GM23338 (cell line): ENCODE measurements at regions not wholly inside any gene's neighbourhood (a gene's known extent, or its start where the extent isn't known, plus 50 kb on each side); places are given as distances from the start of the nearest gene placed in this dataset.
A peak's percentile ranks its signal among the peaks of the same experiment; 100 is the strongest.

ENCODE experiments used
- ATAC-seq: fragments of 200-7000 bp; cut with Tn5 transposase; 3 replicates; pipeline ENCODE4 v1.9.1; 2020
- DNase-seq: peaks from one replicate; pipeline ENCODE4 v3.0.0-alpha.2; 2015; ENCODE audit warnings: low spot score
- H2AFZ ChIP-seq: fragments of 200-600 bp; sonication (generic); 2 replicates; pipeline ENCODE4 v1.8.0; 2016; ENCODE audit warnings: antibody characterized with exemption, mild to moderate bottlenecking, moderate library complexity
- H3F3A ChIP-seq: fragments of 200-600 bp; sonication (generic); replicated peaks from 2 replicates; pipeline ENCODE4 v1.8.0; 2017; ENCODE audit warnings: antibody characterized with exemption, mixed run types, low read depth
- H3K27ac ChIP-seq: fragments of 200-600 bp; sonication (generic); 2 replicates; pipeline ENCODE4 v1.6.1; 2016; ENCODE audit warnings: low read depth
- H3K27me3 ChIP-seq: fragments of 200-600 bp; sonication (generic); 2 replicates; pipeline ENCODE4 v1.8.0; 2016; ENCODE audit warnings: mild to moderate bottlenecking, mixed run types, moderate library complexity; ENCODE audit not compliant: insufficient read depth
- H3K36me3 ChIP-seq: fragments of 200-600 bp; sonication (generic); 2 replicates; pipeline ENCODE4 v1.8.0; 2016; ENCODE audit warnings: mild to moderate bottlenecking; ENCODE audit not compliant: insufficient read depth
- H3K4me1 ChIP-seq: fragments of 200-600 bp; sonication (generic); 2 replicates; pipeline ENCODE4 v1.8.0; 2016; ENCODE audit warnings: mild to moderate bottlenecking, moderate library complexity; ENCODE audit not compliant: insufficient read depth
- H3K4me2 ChIP-seq: fragments of 200-600 bp; sonication (generic); 2 replicates; pipeline ENCODE4 v1.7.1; 2017; ENCODE audit warnings: mixed run types
- H3K4me3 ChIP-seq: fragments of 200-600 bp; sonication (generic); 2 replicates; pipeline ENCODE4 v1.6.1; 2016; ENCODE audit warnings: mixed run types
- H3K79me2 ChIP-seq: fragments of 200-600 bp; sonication (generic); replicated peaks from 2 replicates; pipeline ENCODE4 v1.8.0; 2017; ENCODE audit warnings: mild to moderate bottlenecking; ENCODE audit not compliant: insufficient read depth
- H3K9me2 ChIP-seq: fragments of 200-600 bp; sonication (generic); 2 replicates; pipeline ENCODE4 v1.8.0; 2017; ENCODE audit not compliant: insufficient read depth
- H4K20me1 ChIP-seq: fragments of 200-600 bp; sonication (generic); replicated peaks from 2 replicates; pipeline ENCODE4 v1.8.0; 2017; ENCODE audit warnings: mild to moderate bottlenecking; ENCODE audit not compliant: insufficient read depth
- H3K27ac Mint-ChIP-seq: 2 replicates; pipeline ENCODE4 v1.8.0; 2020; ENCODE audit warnings: inconsistent platforms, mild to moderate bottlenecking, moderate library complexity, mixed read lengths
- H3K27me3 Mint-ChIP-seq: 3 replicates; pipeline ENCODE4 v1.8.0; 2022; ENCODE audit warnings: low read depth, mild to moderate bottlenecking, moderate library complexity, mixed read lengths, inconsistent platforms; ENCODE audit not compliant: insufficient read depth, poor library complexity
- H3K36me3 Mint-ChIP-seq: 3 replicates; pipeline ENCODE4 v1.8.0; 2021; ENCODE audit warnings: low read depth, mild to moderate bottlenecking, inconsistent platforms, moderate library complexity, mixed read lengths
- H3K4me1 Mint-ChIP-seq: 3 replicates; pipeline ENCODE4 v1.8.0; 2020; ENCODE audit warnings: mild to moderate bottlenecking, inconsistent platforms, mixed read lengths
- H3K4me3 Mint-ChIP-seq: 3 replicates; pipeline ENCODE4 v1.8.0; 2021; ENCODE audit warnings: moderate library complexity, mild to moderate bottlenecking, inconsistent platforms, mixed read lengths
- H3K9me3 Mint-ChIP-seq: 3 replicates; pipeline ENCODE4 v1.8.0; 2020; ENCODE audit warnings: moderate library complexity, mild to moderate bottlenecking, inconsistent platforms, mixed read lengths
- CREB1 ChIP-seq: fragments of 250-450 bp; sonication (Bioruptor Pico); IDR thresholded peaks from 2 replicates; pipeline ENCODE4 v1.5.0; 2020; ENCODE audit warnings: low read depth, mild to moderate bottlenecking, moderate library complexity
- CTCF ChIP-seq, 2 experiments: fragments of 200-600 bp in 1 of 2; sonication (generic) in 1 of 2; conservative IDR thresholded peaks; 2 replicates each; pipeline versions ENCODE4 v1.5.1 to v1.6.1; 2016 to 2017; ENCODE audit warnings: antibody characterized with exemption in 2 of 2, low read depth in 2 of 2, mild to moderate bottlenecking in 2 of 2, moderate library complexity in 1 of 2
- EZH2 ChIP-seq: fragments of 200-600 bp; sonication (generic); IDR thresholded peaks from one replicate; pipeline ENCODE4 v1.8.0; 2017; ENCODE audit warnings: antibody characterized with exemption, mild to moderate bottlenecking, low read depth; ENCODE audit not compliant: unreplicated experiment
- EZH2phosphoT487 ChIP-seq: fragments of 200-600 bp; sonication (generic); IDR thresholded peaks from one replicate; pipeline ENCODE4 v1.8.1; 2018; ENCODE audit warnings: antibody characterized with exemption; ENCODE audit not compliant: unreplicated experiment
- JUNB ChIP-seq: IDR thresholded peaks from one replicate; pipeline ENCODE4 v1.6.1; 2016; ENCODE audit warnings: antibody characterized with exemption; ENCODE audit not compliant: unreplicated experiment
- NANOG ChIP-seq: IDR thresholded peaks from 2 replicates; pipeline ENCODE4 v1.6.1; 2016; ENCODE audit warnings: antibody characterized with exemption, borderline replicate concordance
- POLR2AphosphoS5 ChIP-seq: IDR thresholded peaks from 2 replicates; pipeline ENCODE4 v1.6.1; 2016; ENCODE audit warnings: antibody characterized with exemption, low read depth
- STAT1 ChIP-seq: IDR thresholded peaks from one replicate; pipeline ENCODE4 v1.6.1; 2016; ENCODE audit warnings: antibody characterized with exemption; ENCODE audit not compliant: unreplicated experiment
- ZNF114 ChIP-seq: fragments of 250-450 bp; sonication (Bioruptor Pico); IDR thresholded peaks from 2 replicates; pipeline ENCODE4 v1.5.0; 2020; ENCODE audit warnings: mild to moderate bottlenecking, moderate library complexity
- ZNF331 ChIP-seq: fragments of 250-450 bp; sonication (Bioruptor Pico); IDR thresholded peaks from 2 replicates; pipeline ENCODE4 v1.5.0; 2020; ENCODE audit warnings: low read depth, mild to moderate bottlenecking, moderate library complexity
- TF ChIP-seq, protein P1 (sequence below): IDR thresholded peaks from 2 replicates; pipeline ENCODE4 v1.6.1; 2016; ENCODE audit warnings: antibody characterized with exemption
- TF ChIP-seq, protein P2 (sequence below): IDR thresholded peaks from one replicate; pipeline ENCODE4 v1.6.1; 2018; ENCODE audit warnings: antibody characterized with exemption; ENCODE audit not compliant: unreplicated experiment
- TF ChIP-seq, protein P3 (sequence below): fragments of 250-450 bp; sonication (Bioruptor Pico); IDR thresholded peaks from 2 replicates; pipeline ENCODE4 v1.5.0; 2020; ENCODE audit warnings: mild to moderate bottlenecking, moderate library complexity

DNA sequence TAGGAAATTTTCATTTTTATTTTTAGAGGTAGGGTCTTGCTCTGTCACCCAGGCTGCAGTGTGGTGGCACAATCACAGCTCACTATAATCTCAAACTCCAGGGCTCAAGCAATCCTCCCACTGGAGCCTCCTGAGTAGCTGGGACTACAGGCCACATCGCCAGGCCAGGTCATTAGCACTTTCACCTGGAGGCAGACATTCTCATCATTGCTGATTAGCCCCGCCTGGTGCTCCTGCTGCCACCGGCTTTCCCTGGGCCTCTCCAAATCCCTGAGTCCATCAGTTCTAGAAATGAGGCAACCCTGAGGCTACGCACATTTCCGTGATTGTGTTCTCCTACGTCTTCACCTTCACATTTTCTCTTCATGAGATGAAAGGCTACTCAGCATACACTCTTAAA, 607.7 kb upstream of the NRSN1 start:
- H3K4me2 ChIP-seq: no peak overlapping the region
- no peak overlapping the region; the same call in 1 of the 2 replicates for H2AFZ ChIP-seq
- H3K27ac Mint-ChIP-seq: no peak overlapping the region
- no peaks in the 10 kb centered on the region for H4K20me1 ChIP-seq
- H3K9me2 ChIP-seq: no peaks in the 10 kb centered on the region
- H3K4me1 Mint-ChIP-seq: peaks cover 10% of the 10 kb centered on the region; the same call in 2 of the 3 replicates
- H3K79me2 ChIP-seq: no peaks in the 10 kb centered on the region
- no peaks in the 10 kb centered on the region for H3K27me3 ChIP-seq
- no peaks in the 10 kb centered on the region for H3K36me3 ChIP-seq
- H3K27me3 Mint-ChIP-seq: no peaks in the 10 kb centered on the region
- peaks cover 15% of the 10 kb centered on the region; the same call in 1 of the 2 replicates for H3K4me1 ChIP-seq
- H3K36me3 Mint-ChIP-seq: no peaks in the 10 kb centered on the region
- peak; percentile 2 for DNase-seq
- no peaks in the 10 kb centered on the region for H3F3A ChIP-seq
- no peak overlapping the region for H3K4me3 ChIP-seq
- H3K27ac ChIP-seq: no peak overlapping the region
- no peaks in the 10 kb centered on the region for H3K9me3 Mint-ChIP-seq
- no peak; the same call in 2 of the 3 replicates for ATAC-seq
- TF ChIP-seq NANOG (no peak), STAT1 (no peak), JUNB (no peak), EZH2 (no peak), POLR2AphosphoS5 (no peak), CTCF (conservative IDR thresholded peaks at IDR 0.05; ENCODE audit: low read depth in 2 of 2) (no peak), ZNF331 (CRISPR knock-in tag) (no peak), EZH2phosphoT487 (no peak), ZNF114 (CRISPR knock-in tag) (no peak), CREB1 (CRISPR knock-in tag) (no peak)
- TF ChIP-seq, protein P1, sequence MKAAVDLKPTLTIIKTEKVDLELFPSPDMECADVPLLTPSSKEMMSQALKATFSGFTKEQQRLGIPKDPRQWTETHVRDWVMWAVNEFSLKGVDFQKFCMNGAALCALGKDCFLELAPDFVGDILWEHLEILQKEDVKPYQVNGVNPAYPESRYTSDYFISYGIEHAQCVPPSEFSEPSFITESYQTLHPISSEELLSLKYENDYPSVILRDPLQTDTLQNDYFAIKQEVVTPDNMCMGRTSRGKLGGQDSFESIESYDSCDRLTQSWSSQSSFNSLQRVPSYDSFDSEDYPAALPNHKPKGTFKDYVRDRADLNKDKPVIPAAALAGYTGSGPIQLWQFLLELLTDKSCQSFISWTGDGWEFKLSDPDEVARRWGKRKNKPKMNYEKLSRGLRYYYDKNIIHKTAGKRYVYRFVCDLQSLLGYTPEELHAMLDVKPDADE: no peak
- TF ChIP-seq, protein P2, sequence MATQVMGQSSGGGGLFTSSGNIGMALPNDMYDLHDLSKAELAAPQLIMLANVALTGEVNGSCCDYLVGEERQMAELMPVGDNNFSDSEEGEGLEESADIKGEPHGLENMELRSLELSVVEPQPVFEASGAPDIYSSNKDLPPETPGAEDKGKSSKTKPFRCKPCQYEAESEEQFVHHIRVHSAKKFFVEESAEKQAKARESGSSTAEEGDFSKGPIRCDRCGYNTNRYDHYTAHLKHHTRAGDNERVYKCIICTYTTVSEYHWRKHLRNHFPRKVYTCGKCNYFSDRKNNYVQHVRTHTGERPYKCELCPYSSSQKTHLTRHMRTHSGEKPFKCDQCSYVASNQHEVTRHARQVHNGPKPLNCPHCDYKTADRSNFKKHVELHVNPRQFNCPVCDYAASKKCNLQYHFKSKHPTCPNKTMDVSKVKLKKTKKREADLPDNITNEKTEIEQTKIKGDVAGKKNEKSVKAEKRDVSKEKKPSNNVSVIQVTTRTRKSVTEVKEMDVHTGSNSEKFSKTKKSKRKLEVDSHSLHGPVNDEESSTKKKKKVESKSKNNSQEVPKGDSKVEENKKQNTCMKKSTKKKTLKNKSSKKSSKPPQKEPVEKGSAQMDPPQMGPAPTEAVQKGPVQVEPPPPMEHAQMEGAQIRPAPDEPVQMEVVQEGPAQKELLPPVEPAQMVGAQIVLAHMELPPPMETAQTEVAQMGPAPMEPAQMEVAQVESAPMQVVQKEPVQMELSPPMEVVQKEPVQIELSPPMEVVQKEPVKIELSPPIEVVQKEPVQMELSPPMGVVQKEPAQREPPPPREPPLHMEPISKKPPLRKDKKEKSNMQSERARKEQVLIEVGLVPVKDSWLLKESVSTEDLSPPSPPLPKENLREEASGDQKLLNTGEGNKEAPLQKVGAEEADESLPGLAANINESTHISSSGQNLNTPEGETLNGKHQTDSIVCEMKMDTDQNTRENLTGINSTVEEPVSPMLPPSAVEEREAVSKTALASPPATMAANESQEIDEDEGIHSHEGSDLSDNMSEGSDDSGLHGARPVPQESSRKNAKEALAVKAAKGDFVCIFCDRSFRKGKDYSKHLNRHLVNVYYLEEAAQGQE: no peak
- TF ChIP-seq, protein P3, sequence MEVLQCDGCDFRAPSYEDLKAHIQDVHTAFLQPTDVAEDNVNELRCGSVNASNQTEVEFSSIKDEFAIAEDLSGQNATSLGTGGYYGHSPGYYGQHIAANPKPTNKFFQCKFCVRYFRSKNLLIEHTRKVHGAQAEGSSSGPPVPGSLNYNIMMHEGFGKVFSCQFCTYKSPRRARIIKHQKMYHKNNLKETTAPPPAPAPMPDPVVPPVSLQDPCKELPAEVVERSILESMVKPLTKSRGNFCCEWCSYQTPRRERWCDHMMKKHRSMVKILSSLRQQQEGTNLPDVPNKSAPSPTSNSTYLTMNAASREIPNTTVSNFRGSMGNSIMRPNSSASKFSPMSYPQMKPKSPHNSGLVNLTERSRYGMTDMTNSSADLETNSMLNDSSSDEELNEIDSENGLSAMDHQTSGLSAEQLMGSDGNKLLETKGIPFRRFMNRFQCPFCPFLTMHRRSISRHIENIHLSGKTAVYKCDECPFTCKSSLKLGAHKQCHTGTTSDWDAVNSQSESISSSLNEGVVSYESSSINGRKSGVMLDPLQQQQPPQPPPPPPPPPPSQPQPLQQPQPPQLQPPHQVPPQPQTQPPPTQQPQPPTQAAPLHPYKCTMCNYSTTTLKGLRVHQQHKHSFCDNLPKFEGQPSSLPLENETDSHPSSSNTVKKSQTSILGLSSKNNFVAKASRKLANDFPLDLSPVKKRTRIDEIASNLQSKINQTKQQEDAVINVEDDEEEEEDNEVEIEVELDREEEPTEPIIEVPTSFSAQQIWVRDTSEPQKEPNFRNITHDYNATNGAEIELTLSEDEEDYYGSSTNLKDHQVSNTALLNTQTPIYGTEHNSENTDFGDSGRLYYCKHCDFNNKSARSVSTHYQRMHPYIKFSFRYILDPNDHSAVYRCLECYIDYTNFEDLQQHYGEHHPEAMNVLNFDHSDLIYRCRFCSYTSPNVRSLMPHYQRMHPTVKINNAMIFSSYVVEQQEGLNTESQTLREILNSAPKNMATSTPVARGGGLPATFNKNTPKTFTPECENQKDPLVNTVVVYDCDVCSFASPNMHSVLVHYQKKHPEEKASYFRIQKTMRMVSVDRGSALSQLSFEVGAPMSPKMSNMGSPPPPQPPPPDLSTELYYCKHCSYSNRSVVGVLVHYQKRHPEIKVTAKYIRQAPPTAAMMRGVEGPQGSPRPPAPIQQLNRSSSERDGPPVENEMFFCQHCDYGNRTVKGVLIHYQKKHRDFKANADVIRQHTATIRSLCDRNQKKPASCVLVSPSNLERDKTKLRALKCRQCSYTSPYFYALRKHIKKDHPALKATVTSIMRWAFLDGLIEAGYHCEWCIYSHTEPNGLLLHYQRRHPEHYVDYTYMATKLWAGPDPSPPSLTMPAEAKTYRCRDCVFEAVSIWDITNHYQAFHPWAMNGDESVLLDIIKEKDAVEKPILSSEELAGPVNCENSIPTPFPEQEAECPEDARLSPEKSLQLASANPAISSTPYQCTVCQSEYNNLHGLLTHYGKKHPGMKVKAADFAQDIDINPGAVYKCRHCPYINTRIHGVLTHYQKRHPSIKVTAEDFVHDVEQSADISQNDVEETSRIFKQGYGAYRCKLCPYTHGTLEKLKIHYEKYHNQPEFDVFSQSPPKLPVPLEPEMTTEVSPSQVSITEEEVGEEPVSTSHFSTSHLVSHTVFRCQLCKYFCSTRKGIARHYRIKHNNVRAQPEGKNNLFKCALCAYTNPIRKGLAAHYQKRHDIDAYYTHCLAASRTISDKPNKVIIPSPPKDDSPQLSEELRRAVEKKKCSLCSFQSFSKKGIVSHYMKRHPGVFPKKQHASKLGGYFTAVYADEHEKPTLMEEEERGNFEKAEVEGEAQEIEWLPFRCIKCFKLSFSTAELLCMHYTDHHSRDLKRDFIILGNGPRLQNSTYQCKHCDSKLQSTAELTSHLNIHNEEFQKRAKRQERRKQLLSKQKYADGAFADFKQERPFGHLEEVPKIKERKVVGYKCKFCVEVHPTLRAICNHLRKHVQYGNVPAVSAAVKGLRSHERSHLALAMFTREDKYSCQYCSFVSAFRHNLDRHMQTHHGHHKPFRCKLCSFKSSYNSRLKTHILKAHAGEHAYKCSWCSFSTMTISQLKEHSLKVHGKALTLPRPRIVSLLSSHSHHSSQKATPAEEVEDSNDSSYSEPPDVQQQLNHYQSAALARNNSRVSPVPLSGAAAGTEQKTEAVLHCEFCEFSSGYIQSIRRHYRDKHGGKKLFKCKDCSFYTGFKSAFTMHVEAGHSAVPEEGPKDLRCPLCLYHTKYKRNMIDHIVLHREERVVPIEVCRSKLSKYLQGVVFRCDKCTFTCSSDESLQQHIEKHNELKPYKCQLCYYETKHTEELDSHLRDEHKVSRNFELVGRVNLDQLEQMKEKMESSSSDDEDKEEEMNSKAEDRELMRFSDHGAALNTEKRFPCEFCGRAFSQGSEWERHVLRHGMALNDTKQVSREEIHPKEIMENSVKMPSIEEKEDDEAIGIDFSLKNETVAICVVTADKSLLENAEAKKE (CRISPR knock-in tag): no peak
- H3K4me3 Mint-ChIP-seq: no peak overlapping the region
